GM18907 (cell line): ENCODE measurements at regions not wholly inside any gene's neighbourhood (a gene's known extent, or its start where the extent isn't known, plus 50 kb on each side); places are given as distances from the start of the nearest gene placed in this dataset.
A peak's percentile ranks its signal among the peaks of the same experiment; 100 is the strongest.

Experiments
- ATAC-seq: cut with Tn5 transposase; IDR thresholded peaks from one replicate; pipeline ENCODE4 v1.9.1; 2021; ENCODE audit warnings: mild to moderate bottlenecking, moderate library complexity; ENCODE audit not compliant: unreplicated experiment

GRCh38 chr6:15845492-15845891 lies 182.7 kb upstream of the DTNBP1 start:
- no peak for ATAC-seq

GRCh38 chr6:15843764-15844163 lies 180.9 kb upstream of the DTNBP1 start:
- no peak for ATAC-seq

- ATAC-seq, result no peak
These were observed 180.4 kb upstream of the DTNBP1 start for GRCh38 chr6:15843226-15843625.

GRCh38 chr6:15842727-15843117 lies 179.9 kb upstream of the DTNBP1 start:
- no peak for ATAC-seq

- no peak for ATAC-seq
These were observed 179.3 kb upstream of the DTNBP1 start for GRCh38 chr6:15841937-15842726.

GRCh38 chr6:15839969-15840541 lies 177.2 kb upstream of the DTNBP1 start:
- ATAC-seq, result no peak

GRCh38 chr6:15837205-15837604 lies 174.4 kb upstream of the DTNBP1 start:
- no peak for ATAC-seq

GRCh38 chr6:15832841-15833240 lies 170.0 kb upstream of the DTNBP1 start:
- ATAC-seq, result no peak

- no peak for ATAC-seq
These were observed 166.3 kb upstream of the DTNBP1 start for GRCh38 chr6:15829156-15829555.

GRCh38 chr6:15827496-15828255 lies 164.8 kb upstream of the DTNBP1 start:
- ATAC-seq, result no peak

- ATAC-seq, result no peak
These were observed 164.0 kb upstream of the DTNBP1 start for GRCh38 chr6:15826814-15827318.

- no peak for ATAC-seq
These were observed 162.6 kb upstream of the DTNBP1 start for GRCh38 chr6:15825332-15825930.

GRCh38 chr6:15824811-15825210 lies 162.0 kb upstream of the DTNBP1 start:
- no peak for ATAC-seq

- ATAC-seq, result peak; percentile 55
These were observed 161.1 kb upstream of the DTNBP1 start for GRCh38 chr6:15823838-15824414.

- ATAC-seq, result no peak
These were observed 160.0 kb upstream of the DTNBP1 start for GRCh38 chr6:15822835-15823234.

GRCh38 chr6:15819841-15820240 lies 157.0 kb upstream of the DTNBP1 start:
- no peak for ATAC-seq

GRCh38 chr6:15819226-15819625 lies 156.4 kb upstream of the DTNBP1 start:
- no peak for ATAC-seq

- ATAC-seq, result no peak
These were observed 155.7 kb upstream of the DTNBP1 start for GRCh38 chr6:15818491-15818890.

- ATAC-seq, result no peak
These were observed 155.2 kb upstream of the DTNBP1 start for GRCh38 chr6:15818044-15818443.

GRCh38 chr6:15817100-15817499 lies 154.3 kb upstream of the DTNBP1 start:
- ATAC-seq, result no peak

- no peak for ATAC-seq
These were observed 153.8 kb upstream of the DTNBP1 start for GRCh38 chr6:15816661-15817060.
